K562 (cell line): ENCODE measurements at regions not wholly inside any gene's neighbourhood (a gene's known extent, or its start where the extent isn't known, plus 50 kb on each side); places are given as distances from the start of the nearest gene placed in this dataset.

Source experiments
- ATAC-seq: fragments of 200-7000 bp; cut with Tn5 transposase; 3 replicates; pipeline ENCODE4 v1.9.1; 2020; ENCODE audit warnings: moderate library complexity
- BruUV-seq: library from RNA; stranded (reverse); fragments of 400-500 nt; replicated peaks from 2 replicates; lab custom pipeline; 2021; lab: Mats Ljungman, UMichigan
- CTCF ChIA-PET: fragments of 300-600 bp; formaldehyde crosslinking; extraction: SDS; loops from one replicate; lab custom pipeline; 2021; ENCODE audit warnings: low intra/inter-chr PET ratio; lab: Yijun Ruan, JAX
- POLR2A ChIA-PET: fragments of 300-600, 350-650 bp; sonication (Branson Sonifier 250); formaldehyde crosslinking; extraction: SDS; loops from one replicate; lab custom pipeline; 2021; ENCODE audit warnings: antibody characterized with exemption, inconsistent platforms; lab: Yijun Ruan, JAX
- DNase-seq, 4 experiments: peaks; one replicate each; pipeline versions ENCODE4 v3.0.0 to v3.0.0-alpha.2; 2011 to 2018; ENCODE audit warnings: low spot score in 3 of 4, mixed read lengths in 3 of 4; ENCODE audit errors: extremely low read depth in 1 of 4
- FAIRE-seq: peaks from 2 replicates; lab custom pipeline; 2011; peaks lifted over from hg19 to GRCh38; lab: Jason Lieb, UNC
- H2AFZ ChIP-seq: 2 replicates; pipeline ENCODE4 v1.6.0; 2011; ENCODE audit warnings: low read depth, low read length, control low read depth, inconsistent platforms
- H3K27ac ChIP-seq: fragments of 200-600 bp; 3 replicates; pipeline ENCODE4 v1.8.0; 2011; ENCODE audit warnings: low read depth, mild to moderate bottlenecking, control low read depth, inconsistent platforms, low read length, moderate library complexity, mixed read lengths; ENCODE audit errors: extremely low read depth
- H3K27me3 ChIP-seq, 2 experiments: fragments of 300-600 bp in 1 of 2; 2 replicates in 1 of 2; 3 replicates in 1 of 2; pipeline versions ENCODE4 v1.6.0 to v1.8.0; 2011; ENCODE audit warnings: inconsistent platforms in 2 of 2, low read length in 2 of 2, mild to moderate bottlenecking in 1 of 2, mixed read lengths in 1 of 2, moderate library complexity in 1 of 2; ENCODE audit not compliant: control insufficient read depth in 2 of 2, insufficient read depth in 2 of 2
- H3K36me3 ChIP-seq: fragments of 300-600 bp; 3 replicates; pipeline ENCODE4 v1.8.0; 2011; ENCODE audit warnings: mild to moderate bottlenecking, low read length, inconsistent platforms; ENCODE audit not compliant: control insufficient read depth, insufficient read depth
- H3K4me1 ChIP-seq, 2 experiments: fragments of 200-600 bp in 1 of 2; replicated peaks in 1 of 2; 2 replicates in 1 of 2; 3 replicates in 1 of 2; pipeline versions ENCODE4 v1.5.1 to v1.8.0; 2011; ENCODE audit warnings: inconsistent platforms in 2 of 2, low read length in 2 of 2, mild to moderate bottlenecking in 1 of 2, mixed read lengths in 1 of 2, moderate library complexity in 1 of 2; ENCODE audit not compliant: control insufficient read depth in 2 of 2, insufficient read depth in 2 of 2
- H3K4me2 ChIP-seq: 2 replicates; pipeline ENCODE4 v1.6.1; 2011; ENCODE audit warnings: low read length, control low read depth, inconsistent platforms, mixed read lengths; ENCODE audit not compliant: insufficient read depth
- H3K4me3 ChIP-seq: fragments of 200-600 bp; sonication (generic), shearing (Covaris generic); 2 replicates; pipeline ENCODE4 v1.5.1; 2016; ENCODE audit warnings: control low read depth, inconsistent platforms
- H3K79me2 ChIP-seq: fragments of 200-600 bp; 3 replicates; pipeline ENCODE4 v1.8.0; 2011; ENCODE audit warnings: low read length, inconsistent platforms; ENCODE audit not compliant: control insufficient read depth, insufficient read depth
- H3K9ac ChIP-seq, 2 experiments: 2 replicates each; pipeline versions ENCODE4 v1.6.0 to v1.6.1; 2011; ENCODE audit warnings: low read depth in 2 of 2, low read length in 2 of 2, control low read depth in 1 of 2, inconsistent platforms in 1 of 2, mild to moderate bottlenecking in 1 of 2, mixed read lengths in 1 of 2; ENCODE audit not compliant: insufficient read depth in 1 of 2
- H3K9me1 ChIP-seq: one replicate; pipeline ENCODE4 v1.6.0; 2011; ENCODE audit warnings: inconsistent platforms, mild to moderate bottlenecking, low read length, moderate library complexity; ENCODE audit not compliant: control insufficient read depth, insufficient read depth
- H3K9me3 ChIP-seq: replicated peaks from 2 replicates; pipeline ENCODE4 v1.5.1; 2011; ENCODE audit warnings: low read depth, low read length, inconsistent platforms; ENCODE audit not compliant: control insufficient read depth, insufficient read depth
- H4K20me1 ChIP-seq: replicated peaks from 2 replicates; pipeline ENCODE4 v1.6.1; 2011; ENCODE audit warnings: low read length, inconsistent platforms, mixed read lengths; ENCODE audit not compliant: control insufficient read depth, insufficient read depth
- BMI1 ChIP-seq: fragments of 150-350 bp; IDR thresholded peaks from 2 replicates; pipeline ENCODE4 v1.6.1; 2014; ENCODE audit warnings: low read length
- BRD4 ChIP-seq: fragments of 200-600 bp; sonication (generic); IDR thresholded peaks from 2 replicates; pipeline ENCODE4 v1.6.1; 2017; ENCODE audit warnings: inconsistent platforms
- CBFA2T2 ChIP-seq: fragments of 450-650 bp; conservative IDR thresholded peaks from 2 replicates; pipeline ENCODE4 v1.6.1; 2017; ENCODE audit warnings: mild to moderate bottlenecking
- CBFB ChIP-seq: sonication (generic); formaldehyde crosslinking; IDR thresholded peaks from 2 replicates; pipeline ENCODE4 v1.4.0; 2020; ENCODE audit warnings: mild to moderate bottlenecking, missing genetic modification reagents
- HDAC3 ChIP-seq: fragments of 450-650 bp; IDR thresholded peaks from 2 replicates; pipeline ENCODE4 v1.6.1; 2018; ENCODE audit warnings: borderline replicate concordance, mild to moderate bottlenecking, moderate library complexity; ENCODE audit not compliant: partially characterized antibody
- HNRNPL ChIP-seq: fragments of 200-400 bp; formaldehyde crosslinking; IDR thresholded peaks from 2 replicates; pipeline ENCODE4 v1.6.1; 2017; ENCODE audit warnings: low read depth, mild to moderate bottlenecking, low read length
- KDM1A ChIP-seq, 2 experiments: fragments of 450-650 bp; IDR thresholded peaks; 2 replicates each; pipeline ENCODE4 v1.6.1; 2016; ENCODE audit warnings: mild to moderate bottlenecking in 2 of 2
- MCM3 ChIP-seq: fragments of 450-650 bp; IDR thresholded peaks from 2 replicates; pipeline ENCODE4 v1.6.1; 2016
- NCOA2 ChIP-seq, 2 experiments: fragments of 450-650 bp; IDR thresholded peaks; 2 replicates each; pipeline ENCODE4 v1.6.1; 2018; ENCODE audit warnings: mild to moderate bottlenecking in 2 of 2, moderate library complexity in 1 of 2; ENCODE audit not compliant: partially characterized antibody in 2 of 2
- RAD51 ChIP-seq: fragments of 450-650 bp; IDR thresholded peaks from 2 replicates; pipeline ENCODE4 v1.7.1; 2016; ENCODE audit warnings: low read depth, mild to moderate bottlenecking, borderline replicate concordance
- RBFOX2 ChIP-seq: fragments of 200-400 bp; formaldehyde crosslinking; IDR thresholded peaks from 2 replicates; pipeline ENCODE4 v1.6.1; 2017; ENCODE audit warnings: low read depth, mild to moderate bottlenecking, low read length, moderate library complexity
- TEAD2 ChIP-seq: fragments of 450-650 bp; IDR thresholded peaks from 2 replicates; pipeline ENCODE4 v1.6.1; 2016; ENCODE audit warnings: missing genetic modification characterization, control low read depth, missing compliant biosample characterization
- ZNF212 ChIP-seq: fragments of 450-650 bp; formaldehyde crosslinking; IDR thresholded peaks from 2 replicates; pipeline ENCODE4 v1.4.0; 2020; ENCODE audit warnings: mild to moderate bottlenecking
- ZNF263 ChIP-seq: sonication (generic); formaldehyde crosslinking; IDR thresholded peaks from 2 replicates; pipeline ENCODE4 v1.8.0; 2022; ENCODE audit warnings: mild to moderate bottlenecking, missing genetic modification reagents, borderline replicate concordance
- ZNF311 ChIP-seq: fragments of 250-450 bp; sonication (Bioruptor Pico); IDR thresholded peaks from 2 replicates; pipeline ENCODE4 v1.4.0; 2020; ENCODE audit warnings: mild to moderate bottlenecking, moderate library complexity
- ZNF347 ChIP-seq: fragments of 450-650 bp; formaldehyde crosslinking; IDR thresholded peaks from 2 replicates; pipeline ENCODE4 v1.4.0; 2020; ENCODE audit warnings: low read depth, mild to moderate bottlenecking, moderate library complexity
- ZNF445 ChIP-seq: fragments of 250-450 bp; sonication (Bioruptor Pico); IDR thresholded peaks from 2 replicates; pipeline ENCODE4 v1.4.0; 2020; ENCODE audit warnings: low read depth, mild to moderate bottlenecking, moderate library complexity
- WGBS: fragments of 100-300 bp; shearing (Covaris generic); methylation state at CpG from one replicate; pipeline ENCODE4 v1.1.6; 2016; ENCODE audit warnings: low coverage, mixed read lengths; ENCODE audit not compliant: insufficient coverage; ENCODE audit errors: missing lambda C conversion rate; 5-methylcytosine and 5-hydroxymethylcytosine counted together
- in situ Hi-C: fragments of 300-500 bp; cut with MboI; formaldehyde crosslinking; loops from 4 replicates; pipeline ENCODE4 v1.15.0; 2018; ENCODE audit warnings: inconsistent platforms, mixed read lengths
- intact Hi-C: fragments of 100-400 bp; cut with micrococcal nuclease; formaldehyde crosslinking; loops from 2 replicates; pipeline ENCODE4 v1.14.2; 2022
- TF ChIP-seq, protein P1 (sequence below), 2 experiments: fragments of 150-350 bp in 1 of 2; IDR thresholded peaks; 2 replicates each; pipeline ENCODE4 v1.6.1; 2012 to 2016; ENCODE audit warnings: low read depth in 2 of 2, low read length in 2 of 2, mild to moderate bottlenecking in 1 of 2, moderate library complexity in 1 of 2

DNA sequence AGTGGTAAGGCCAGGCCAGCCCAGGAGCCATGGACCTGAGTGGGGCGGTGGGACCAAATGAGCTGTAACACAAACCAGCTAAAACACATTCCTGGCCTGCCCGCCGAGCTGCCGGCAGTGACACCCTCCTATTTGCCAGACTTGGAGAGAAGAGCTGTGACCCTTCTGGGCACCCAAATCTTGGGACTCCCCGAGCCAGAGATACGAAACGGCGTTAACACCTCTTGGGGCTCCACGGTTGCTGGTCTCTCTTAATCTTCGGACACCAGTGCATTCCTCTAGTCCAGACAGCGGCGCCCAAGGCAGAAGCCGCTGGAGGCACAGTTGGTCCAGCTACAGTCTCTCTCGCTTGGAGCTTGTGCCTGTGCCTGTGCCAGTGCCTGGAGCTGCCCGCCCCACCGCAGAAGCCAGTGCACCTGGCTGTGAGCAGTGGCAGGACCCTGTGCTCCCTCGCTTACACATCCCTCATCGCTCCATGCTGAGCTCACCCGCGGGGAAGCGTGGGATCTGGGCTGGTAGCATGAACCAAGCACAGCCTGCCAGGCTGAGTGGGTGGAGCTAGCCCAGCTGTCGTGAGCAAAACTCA lies 147.2 kb upstream of the KLHL1 start:
- H3K9ac ChIP-seq, result no peak overlapping the region
- H3K4me3 ChIP-seq, result no peak overlapping the region
- 1% methylated on average over 13 of the region's 22 CpGs for WGBS
- H2AFZ ChIP-seq, result no peak overlapping the region
- DNase-seq (no peak), FAIRE-seq (no peak), ATAC-seq (no peak)
- H3K79me2 ChIP-seq, result no peaks in the 10 kb centered on the region
- TF ChIP-seq TEAD2 (tag) (no peak), ZNF311 (CRISPR knock-in tag) (no peak), NCOA2 (IDR thresholded peaks at IDR 0.05; ENCODE audit: partially characterized antibody in 2 of 2) (no peak), ZNF212 (CRISPR knock-in tag) (no peak), ZNF263 (CRISPR knock-in tag) (no peak), BMI1 (no peak), HDAC3 (no peak), BRD4 (no peak), CBFB (CRISPR knock-in tag) (no peak), MCM3 (no peak), RAD51 (no peak), RBFOX2 (no peak), CBFA2T2 (no peak), ZNF347 (no peak), KDM1A (IDR thresholded peaks at IDR 0.05) (no peak), HNRNPL (no peak), ZNF445 (CRISPR knock-in tag) (no peak)
- TF ChIP-seq, protein P1, sequence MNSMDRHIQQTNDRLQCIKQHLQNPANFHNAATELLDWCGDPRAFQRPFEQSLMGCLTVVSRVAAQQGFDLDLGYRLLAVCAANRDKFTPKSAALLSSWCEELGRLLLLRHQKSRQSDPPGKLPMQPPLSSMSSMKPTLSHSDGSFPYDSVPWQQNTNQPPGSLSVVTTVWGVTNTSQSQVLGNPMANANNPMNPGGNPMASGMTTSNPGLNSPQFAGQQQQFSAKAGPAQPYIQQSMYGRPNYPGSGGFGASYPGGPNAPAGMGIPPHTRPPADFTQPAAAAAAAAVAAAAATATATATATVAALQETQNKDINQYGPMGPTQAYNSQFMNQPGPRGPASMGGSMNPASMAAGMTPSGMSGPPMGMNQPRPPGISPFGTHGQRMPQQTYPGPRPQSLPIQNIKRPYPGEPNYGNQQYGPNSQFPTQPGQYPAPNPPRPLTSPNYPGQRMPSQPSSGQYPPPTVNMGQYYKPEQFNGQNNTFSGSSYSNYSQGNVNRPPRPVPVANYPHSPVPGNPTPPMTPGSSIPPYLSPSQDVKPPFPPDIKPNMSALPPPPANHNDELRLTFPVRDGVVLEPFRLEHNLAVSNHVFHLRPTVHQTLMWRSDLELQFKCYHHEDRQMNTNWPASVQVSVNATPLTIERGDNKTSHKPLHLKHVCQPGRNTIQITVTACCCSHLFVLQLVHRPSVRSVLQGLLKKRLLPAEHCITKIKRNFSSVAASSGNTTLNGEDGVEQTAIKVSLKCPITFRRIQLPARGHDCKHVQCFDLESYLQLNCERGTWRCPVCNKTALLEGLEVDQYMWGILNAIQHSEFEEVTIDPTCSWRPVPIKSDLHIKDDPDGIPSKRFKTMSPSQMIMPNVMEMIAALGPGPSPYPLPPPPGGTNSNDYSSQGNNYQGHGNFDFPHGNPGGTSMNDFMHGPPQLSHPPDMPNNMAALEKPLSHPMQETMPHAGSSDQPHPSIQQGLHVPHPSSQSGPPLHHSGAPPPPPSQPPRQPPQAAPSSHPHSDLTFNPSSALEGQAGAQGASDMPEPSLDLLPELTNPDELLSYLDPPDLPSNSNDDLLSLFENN (IDR thresholded peaks at IDR 0.05; ENCODE audit: low read depth in 2 of 2, low read length in 2 of 2), result no peak
- ChIA-PET CTCF (no interaction called here), POLR2A (interaction anchor here (0.7 kb wide), 1 partner anchor 227 kb away, joined by 3 read pairs; no protein-coding TSS in a partner anchor)
- no TSS peak for BruUV-seq
- no peaks in the 10 kb centered on the region for H4K20me1 ChIP-seq
- H3K36me3 ChIP-seq, result no peaks in the 10 kb centered on the region
- no peak overlapping the region for H3K4me2 ChIP-seq
- H3K4me1 ChIP-seq, result no peaks in the 10 kb centered on the region
- in situ Hi-C loops, result no loop called here
- intact Hi-C loops, result no loop called here
- no peaks in the 10 kb centered on the region for H3K27me3 ChIP-seq
- H3K9me3 ChIP-seq, result no peaks in the 10 kb centered on the region
- no peaks in the 10 kb centered on the region for H3K9me1 ChIP-seq
- no peak overlapping the region for H3K27ac ChIP-seq
